ENCODE measurements at regions not wholly inside any gene's neighbourhood (a gene's known extent, or its start where the extent isn't known, plus 50 kb on each side); places are given as distances from the start of the nearest gene placed in this dataset.

DNA sequence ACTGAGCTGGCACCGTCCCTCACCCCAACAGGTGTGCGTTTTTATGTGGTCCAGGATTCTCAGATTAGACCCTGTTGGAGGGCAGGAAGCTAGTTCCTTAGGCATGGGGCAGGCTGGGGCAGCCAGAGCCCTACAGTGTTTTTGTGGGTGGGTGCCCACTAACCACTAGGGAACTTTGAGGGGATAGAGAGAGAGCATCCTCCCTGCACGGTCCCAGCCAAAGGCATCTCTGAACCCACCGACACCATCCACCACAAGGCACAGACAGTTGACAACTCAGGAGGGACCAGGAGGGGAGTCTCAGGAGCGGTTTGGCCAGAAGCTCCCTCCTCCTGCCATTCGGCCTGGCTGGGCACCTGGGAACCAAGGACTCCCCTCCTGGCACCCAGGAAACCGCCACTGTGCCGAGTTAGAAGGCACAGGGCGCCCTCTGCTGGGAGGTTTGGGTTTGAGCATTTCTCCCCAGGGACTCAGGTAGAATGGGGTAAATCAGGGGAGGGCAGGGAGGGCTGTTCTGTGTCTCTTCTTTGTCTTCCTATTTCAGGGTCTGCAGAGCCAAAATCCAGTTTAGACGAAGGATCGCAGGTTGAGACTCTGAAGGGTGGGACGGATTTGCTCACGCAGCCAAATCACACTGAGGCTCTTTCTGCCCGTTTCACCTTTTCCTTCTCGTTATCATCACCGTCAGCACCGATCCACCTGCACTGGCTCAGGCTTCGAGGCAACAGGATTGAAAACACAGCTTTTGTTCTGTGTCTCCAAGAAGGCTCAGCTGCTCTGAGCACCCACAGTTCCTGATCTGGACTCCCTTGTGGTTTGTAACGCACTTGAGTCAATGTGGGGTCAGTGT lies 84.8 kb upstream of the COL13A1 start:
- DNase-seq (ENCODE audit: low spot score) = peak; percentile 62

DNA sequence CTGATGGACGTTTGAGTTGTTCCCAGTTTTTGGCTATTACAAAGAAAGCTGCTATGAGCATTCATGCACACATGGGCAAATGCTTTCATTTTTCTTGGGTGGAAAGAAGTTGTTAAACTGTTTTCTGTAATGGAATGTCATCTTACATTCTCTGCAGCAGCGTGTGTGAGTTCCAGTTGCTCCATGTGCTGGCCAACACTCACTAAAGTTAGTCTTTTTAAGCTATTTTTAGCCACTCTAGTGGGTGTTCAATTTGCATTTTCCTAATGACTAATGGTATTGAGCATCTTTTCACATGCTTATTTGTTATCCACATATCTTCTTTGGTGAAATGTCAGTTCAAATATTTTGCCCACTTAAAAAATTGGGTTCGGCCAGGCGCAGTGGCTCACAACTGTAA lies 82.8 kb upstream of the COL13A1 start:
- DNase-seq (ENCODE audit: low spot score) = no peak

DNA sequence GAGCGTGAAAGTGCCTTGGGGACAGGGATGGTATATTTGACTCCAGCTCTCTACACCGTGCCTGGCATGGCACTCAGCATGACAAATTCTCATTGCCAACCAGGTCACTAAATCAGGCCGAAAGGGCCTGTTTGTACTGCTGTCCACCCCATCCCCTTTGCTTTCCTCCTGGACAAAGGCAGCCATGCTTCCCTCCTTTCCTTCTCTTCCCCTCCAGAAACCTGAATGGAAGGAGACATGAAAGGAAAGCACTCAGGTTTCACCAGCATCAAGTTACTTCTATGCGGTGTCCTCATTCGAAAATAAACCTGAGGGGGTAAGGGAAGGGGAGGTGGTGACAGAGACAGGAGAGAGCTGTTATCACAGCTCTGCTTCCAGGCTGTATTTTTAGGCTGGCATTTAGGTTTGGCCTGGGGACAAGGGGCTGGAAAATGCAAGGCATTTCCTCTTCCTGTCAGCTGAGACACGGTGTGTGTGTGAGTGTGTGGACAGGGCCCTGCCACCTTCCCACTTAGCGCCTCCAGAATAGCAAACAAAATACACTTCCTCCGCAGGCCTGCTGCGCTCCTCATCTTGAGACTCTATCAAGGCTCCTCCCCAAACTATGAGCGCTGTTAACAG lies 79.9 kb upstream of the COL13A1 start:
- DNase-seq (ENCODE audit: low spot score) = no peak

DNA sequence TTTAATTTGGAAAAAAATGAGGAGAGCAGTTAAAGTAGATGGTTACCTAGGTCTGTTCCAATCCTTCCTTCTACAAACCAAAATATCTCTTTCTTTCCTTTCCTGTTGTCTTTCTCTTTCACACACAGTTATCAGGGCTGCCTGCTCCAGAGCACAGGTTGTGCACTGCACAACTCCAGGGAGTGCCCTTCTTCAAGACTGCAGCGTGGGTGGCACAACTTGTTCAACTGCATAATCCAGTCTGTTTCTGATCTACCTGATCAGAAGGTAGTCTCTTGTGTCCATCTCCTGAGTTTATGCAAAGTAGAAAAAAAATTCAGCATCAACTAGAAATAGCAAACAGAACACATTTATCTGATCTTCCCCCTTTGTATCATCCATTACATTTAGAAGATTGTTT lies 78.1 kb upstream of the COL13A1 start:
- no peak for DNase-seq (ENCODE audit: low spot score)

DNA sequence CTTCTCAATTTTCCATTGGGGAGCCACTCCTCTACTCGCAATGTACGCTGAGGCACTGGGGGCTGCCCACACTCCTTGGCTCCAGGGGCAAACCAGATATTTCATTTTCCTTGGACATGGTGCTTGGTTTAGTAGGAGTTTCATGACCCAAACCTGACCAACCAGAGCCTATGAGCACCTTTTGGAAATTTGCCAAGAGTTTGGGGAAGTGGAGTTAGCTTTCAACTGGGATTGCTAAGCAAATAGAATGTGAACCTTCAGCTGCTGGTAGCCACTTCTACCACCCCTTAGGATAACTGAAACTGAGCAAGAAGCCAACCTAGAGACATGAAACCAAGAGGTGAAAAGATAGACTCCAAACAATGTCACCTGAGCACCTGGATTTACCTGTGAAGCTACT lies 74.9 kb upstream of the COL13A1 start:
- no peak for DNase-seq (ENCODE audit: low spot score)

DNA sequence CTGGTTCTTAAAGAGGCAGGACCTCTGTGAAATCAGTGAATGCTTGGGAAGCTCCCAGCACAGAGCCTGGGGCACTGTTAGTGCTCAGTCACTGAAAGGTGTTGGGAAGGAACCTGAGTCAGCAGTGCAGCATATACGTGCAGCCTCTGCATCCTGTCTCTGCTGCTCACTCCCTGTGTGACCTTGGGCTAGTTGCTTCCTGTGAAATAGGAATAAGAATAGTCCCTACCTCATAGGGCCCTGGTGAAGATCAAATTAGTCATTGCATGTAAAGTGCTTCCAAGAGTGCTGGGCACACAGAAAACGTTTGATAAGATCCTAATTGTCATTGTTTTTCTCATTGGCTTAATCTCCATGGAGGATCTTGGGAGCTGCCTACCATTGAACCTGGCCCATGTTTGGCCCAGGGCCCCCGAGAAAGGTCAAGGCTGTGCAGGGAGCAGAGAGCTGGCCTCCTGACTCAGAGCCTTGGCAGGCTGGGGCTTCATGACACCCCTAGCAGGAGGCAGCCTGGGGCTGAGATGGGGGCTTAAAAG lies 73.3 kb upstream of the COL13A1 start:
- DNase-seq (ENCODE audit: low spot score) = no peak

DNA sequence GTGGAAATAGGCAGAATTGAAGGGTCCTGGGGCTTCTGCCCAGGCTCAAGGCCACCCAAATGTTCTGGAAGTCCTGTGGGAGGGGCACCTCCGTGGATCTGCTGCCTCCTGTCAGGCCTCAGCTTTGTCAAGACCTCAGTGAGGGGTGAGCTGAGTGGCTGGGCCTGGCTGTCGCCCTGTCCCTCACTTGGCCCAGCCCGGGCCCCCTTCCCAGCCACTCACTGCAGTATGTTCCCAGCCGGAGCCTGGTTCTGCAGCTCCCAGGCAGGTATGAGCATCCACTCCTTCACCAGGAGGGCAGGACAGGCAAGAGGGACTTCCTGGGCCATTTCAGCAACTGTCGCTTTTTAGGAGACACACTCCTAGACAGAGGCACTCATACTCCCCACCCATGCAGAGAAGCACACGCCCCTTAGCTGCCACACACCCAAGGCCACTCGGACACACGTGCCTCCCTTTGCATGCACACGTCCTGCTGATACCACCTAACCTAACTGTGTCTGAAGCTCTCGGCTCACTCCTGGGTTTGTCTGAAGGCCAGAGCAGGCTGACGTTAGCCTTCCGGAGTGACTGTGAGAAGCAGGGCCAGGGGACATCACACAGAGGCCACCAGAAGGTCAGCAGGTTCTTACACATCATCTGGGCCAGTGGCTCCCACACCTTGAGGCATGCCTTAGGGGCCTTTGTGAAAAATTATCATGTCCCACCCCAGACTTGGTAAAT lies 72.2 kb upstream of the COL13A1 start:
- no peak for DNase-seq (ENCODE audit: low spot score)

DNA sequence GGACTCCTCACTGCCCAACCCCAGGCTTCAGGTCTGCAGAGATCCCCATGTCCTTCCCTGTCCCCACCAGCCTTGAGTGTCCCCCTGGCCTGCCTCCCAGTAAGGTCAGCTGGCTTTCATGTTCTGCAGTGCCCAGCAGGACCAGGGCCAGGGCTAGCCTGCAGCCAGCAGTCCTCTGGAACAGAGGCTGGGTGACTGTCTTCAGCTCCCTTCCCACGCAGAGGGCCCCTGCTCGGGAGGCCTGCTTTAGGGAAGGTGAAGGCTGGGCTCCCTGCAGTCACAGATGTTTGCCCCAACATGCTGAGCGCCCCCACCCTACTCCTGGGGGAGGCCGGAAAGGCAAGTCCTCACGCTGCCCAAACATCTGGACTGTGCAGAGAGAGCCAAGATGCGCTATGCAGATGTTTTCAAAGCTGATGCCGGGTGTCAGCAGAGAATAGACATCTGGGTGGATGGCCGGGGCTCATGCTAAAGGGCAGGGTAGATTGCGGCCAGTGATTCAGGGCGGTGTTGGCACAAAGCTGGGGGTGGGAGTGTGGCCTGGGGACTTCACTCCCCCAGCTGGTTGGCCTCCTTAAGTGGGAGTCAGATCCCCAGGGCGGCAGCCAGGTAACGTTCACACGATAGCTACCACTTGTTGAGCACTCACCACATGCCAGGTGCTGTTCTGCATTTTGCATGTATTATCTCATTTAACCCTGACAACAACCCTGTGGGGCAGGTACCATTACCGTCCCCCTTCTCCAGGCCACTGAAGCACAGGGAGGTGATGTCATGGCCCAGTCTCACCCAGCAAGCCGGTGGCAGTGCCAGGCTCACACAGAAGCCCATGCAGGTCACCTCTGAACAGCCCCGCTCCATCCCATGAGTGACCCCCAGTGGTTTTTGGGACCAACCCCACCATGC lies 71.2 kb upstream of the COL13A1 start:
- no peak for DNase-seq (ENCODE audit: low spot score)

DNA sequence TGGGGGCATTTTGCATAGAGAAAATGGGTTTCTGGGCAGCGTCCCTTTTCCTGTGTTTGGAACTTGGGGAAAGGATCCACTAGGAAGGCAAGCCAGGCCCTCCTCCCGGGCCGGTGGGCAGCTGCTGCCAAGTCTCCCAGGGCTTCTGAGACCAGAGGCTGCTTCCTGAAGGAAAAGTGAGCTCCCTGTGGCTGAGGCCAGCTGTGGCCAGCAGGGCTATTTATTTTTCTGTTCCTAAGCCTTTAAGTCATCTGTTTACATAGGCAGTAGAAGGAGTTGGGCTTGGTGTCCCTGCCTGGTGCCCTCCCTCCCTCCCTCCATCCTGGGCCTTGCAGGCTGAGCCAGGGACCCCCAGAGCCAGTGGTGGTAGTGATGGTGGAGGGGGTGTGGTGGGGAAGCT lies 70.5 kb upstream of the COL13A1 start:
- DNase-seq (ENCODE audit: low spot score) = no peak

DNA sequence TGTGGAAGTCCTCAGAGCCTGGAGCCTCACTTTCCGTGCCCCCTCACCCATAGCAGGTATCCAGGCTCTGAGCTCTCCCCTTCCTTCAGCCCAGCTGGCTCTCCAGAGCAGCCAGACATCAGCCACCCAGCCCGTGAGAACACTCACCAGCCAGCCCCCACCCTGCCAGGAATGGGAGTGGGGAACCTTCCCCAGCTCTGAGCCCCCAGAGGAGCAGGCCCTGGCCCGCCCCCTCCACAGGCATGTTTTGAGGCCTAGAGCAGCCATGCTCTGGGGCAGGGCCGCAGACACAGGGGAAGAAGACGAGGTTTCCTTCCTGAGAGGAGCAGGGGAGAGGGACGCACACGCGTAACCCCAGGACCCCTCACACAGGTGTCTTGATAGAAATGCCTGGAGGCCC lies 70.0 kb upstream of the COL13A1 start:
- DNase-seq (ENCODE audit: low spot score) = no peak

DNA sequence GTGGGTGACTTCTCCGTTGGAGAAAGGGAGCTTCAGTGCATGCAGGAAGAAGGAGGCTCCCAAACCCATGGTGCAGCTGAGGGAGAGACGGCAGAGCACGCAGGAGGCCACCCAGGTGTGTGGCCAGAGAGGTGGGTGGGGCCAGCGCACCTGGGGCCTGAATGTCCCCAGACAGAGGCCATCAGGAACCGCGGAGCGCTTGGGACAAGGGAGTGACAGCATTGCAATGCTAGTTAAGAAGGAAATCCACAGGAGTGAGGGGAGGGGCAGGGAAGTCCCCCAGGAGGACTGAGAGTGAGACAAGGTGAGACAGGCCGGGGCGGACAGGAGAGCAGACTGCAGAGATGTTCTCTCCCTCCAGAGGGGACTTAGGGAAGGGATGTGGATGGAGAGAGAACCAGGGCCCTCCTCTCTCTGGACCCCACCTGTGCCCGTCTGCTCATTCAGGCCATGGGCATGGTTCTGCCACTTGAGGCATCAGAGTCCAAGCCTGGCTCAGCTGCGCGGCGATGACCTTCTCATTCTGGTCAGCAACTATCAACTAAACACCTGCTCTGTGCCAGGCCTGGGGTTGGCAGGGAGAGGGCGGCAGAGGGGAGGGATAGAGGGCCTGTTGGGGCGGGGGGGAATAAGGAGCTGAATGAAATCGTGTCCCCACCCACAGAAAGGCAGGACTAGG lies 69.4 kb upstream of the COL13A1 start:
- no peak for DNase-seq (ENCODE audit: low spot score)

DNA sequence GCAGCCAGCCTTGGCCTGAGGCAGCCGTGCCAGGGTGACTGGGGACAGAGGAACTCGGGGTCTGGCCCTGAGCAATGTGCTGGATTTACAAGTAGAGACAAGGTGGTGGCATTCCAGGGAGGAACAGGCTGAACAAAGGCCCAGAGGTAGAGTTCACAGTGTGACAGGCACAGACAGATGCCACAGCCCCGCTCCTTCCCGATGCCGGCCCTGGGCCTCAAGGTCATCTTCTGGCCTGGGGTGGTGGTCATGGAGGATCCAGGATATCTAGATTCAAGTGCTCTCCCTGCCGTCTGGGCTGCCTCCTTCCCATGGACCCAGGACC lies 68.9 kb upstream of the COL13A1 start:
- DNase-seq (ENCODE audit: low spot score) = no peak

DNA sequence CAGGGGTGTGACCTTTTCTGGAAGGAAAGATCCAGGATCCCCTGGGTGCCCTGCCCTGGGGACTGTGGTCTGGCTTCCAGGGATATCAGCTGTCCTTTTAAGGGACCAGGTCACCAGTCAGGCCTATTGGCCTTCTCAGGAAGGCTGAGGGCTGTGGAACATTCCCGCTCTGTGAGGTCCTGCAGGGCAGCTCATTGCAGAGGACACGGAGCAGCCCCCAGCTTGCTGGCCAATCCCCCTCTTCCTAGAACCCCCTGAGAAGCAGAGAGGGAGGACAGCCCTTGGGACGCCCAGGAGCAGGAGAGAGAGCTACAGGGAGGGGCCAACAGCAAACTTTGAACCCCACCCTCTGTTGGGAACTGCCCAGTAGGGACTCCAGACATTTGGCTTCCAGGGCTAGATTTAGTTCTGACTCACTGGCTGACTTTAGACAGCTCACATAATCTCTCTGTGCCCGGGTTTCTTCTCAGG lies 67.9 kb upstream of the COL13A1 start:
- no peak for DNase-seq (ENCODE audit: low spot score)

DNA sequence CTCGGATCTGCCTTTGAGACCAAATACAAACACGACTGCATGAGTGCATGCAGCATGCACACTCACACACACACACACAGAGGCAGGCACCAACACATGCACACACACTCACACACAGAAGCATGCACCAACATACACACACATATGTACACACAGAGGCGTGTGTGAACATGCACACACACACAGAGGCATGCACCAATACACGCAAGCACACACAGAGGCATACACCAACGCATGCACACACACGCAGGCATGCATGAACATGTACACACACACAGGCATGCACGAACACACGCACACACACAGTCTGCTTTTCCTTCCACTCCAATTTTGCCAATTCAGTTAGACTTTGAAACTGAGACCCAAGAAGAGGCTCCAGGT lies 67.3 kb upstream of the COL13A1 start:
- DNase-seq (ENCODE audit: low spot score) = no peak

DNA sequence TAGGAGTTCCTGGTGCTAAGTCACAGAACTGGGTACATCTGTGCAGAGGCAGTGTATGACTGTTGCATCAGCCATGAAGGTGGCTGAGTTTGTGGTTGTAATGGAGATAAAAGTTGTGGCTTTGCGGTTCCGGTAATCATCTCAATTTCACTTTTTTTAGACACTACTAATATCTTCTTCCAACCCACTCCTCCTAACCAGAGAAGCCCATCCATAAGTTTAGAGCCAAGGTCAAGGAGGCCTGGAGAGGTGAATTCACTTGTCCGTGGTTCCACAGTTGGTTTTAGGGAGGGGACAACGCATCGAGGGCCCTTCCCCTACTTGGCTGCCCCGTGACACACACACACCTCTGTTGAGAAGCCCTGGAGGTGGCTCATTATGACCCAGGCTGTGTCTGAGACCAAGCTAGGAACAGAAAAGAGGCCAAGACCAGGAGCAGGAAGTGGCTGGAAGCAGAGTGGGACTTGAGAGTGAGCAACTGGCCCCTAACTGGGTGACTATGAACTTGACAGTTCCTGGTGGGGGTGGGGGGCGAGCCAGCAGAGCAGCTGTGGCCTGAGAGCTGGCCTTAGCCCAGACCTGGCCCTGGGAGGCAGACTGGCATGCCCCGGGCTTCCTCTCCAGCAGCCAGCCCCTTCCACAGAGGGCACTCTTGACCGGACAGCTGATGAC lies 66.8 kb upstream of the COL13A1 start:
- peak; percentile 42 for DNase-seq (ENCODE audit: low spot score)

DNA sequence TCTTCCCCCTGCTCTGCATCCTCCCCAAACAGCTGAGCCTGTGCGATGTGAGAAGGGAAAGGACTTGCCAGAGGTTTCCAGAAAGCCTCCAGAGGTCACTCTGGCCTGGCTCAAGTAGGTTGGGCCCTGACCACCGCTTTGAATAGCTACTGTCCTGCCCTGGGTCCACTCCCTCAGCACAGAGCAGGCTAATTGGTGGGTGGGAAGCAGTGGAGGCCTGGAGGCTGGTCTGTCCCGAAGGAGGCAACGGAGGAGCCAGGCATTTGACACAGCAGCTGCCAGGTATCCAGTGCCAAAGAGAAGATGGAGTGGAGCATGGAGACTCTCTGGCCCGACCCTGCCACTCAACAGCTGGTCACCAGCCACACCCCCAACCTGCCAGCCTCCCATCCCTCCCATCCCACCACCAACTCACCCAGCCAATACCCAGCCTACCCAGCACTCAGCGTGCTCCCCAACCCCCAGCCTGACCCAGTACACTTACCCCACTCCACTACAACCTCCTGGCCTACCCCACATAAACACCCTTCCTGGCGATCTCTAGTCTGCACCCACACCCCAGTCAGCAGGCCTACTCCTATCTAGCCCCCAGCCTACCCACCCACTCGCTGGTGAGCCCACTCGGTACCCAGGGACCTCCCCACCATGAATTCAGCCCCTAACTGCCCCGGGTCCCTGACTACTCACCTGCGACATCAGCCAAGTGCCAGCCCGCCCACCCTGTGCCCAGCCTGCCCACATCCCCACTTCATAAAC lies 64.6 kb upstream of the COL13A1 start:
- DNase-seq (ENCODE audit: low spot score) = no peak

DNA sequence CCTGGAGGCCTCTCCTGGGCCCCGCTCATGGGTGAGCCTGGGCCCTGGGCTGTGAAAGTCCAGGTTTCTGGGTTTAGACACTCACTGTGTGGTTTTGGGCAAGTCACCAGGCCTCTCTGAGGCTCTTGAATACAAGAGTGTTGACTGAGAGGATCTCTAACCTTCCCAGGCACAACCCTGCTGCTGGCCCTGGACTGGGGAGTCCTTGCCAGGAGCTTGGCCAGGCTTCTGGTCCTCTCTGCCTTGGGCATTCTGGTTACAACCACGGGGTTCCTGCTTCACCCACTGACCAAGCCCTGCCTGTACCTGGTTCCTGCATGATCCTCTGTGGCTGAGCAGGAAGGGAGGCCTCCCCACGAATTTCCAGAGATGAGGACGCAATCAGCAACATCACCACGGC lies 63.6 kb upstream of the COL13A1 start:
- DNase-seq (ENCODE audit: low spot score) = no peak

DNA sequence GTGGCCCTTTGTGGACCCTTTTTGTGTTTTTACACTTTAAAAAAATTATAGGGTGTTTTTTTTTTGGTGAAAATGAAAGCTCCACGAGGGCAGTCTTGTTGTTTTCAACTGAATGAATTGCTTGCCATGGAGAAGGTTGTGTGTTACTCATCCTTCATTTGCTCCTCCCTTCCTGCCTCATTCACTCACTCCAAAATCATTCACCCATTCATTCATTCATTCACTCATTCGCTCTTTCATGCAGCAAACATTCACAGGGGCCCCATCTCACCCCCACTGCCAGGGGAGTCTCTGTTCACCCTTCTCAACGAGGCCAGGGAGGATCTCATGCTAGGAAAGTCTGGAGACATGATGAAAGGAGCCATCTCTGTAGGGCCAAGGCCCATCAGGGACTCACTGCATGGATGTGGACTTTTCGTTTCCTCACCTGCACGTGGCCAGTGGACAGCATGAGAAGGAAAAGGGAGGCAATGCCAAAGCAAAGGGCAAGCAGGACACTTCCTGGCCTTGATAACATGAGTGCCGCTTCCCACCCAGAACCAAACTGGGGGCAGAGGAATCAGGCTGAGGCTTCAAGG lies 62.8 kb upstream of the COL13A1 start:
- no peak for DNase-seq (ENCODE audit: low spot score)

DNA sequence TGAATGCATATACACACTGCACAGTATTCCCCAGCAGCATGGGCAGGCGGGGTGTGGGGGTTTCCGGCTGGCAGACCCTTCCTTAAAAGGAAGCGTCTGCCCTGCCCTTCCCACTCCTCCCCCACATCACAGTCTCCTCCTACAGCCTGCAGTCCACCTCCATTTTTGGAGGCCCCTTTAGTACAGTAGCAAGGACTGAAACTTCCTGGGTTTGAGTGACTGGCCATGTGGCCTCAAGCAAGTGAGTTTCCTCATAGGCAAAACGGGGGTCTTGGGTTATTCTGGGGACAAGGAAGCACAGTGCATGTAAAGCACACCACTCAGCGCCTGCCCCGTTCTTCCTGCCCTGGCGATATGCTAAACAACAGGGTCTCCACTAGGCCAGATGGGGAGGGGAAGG lies 62.1 kb upstream of the COL13A1 start:
- no peak for DNase-seq (ENCODE audit: low spot score)

DNA sequence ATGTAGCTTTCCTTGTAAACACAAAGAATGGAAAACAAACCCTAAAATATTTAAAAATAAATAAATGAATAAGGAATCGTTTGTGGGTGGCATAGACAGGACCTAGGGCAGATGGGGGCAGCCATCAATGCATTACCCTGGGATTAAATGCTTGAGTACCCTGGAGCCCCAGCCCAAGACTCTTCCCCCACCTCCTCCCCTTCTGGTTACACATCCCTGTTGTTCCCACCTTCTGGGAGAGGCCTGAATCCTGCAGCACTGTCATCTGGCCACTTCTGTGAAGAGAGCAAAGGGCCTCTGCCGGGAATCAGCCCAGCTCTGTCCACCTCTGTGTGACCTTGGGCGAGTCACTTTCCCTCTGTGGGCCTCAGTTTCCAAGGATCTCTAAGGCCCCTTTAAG lies 61.6 kb upstream of the COL13A1 start:
- no peak for DNase-seq (ENCODE audit: low spot score)
